Neuronal stem cell (in vitro differentiated cells): ENCODE measurements at regions not wholly inside any gene's neighbourhood (a gene's known extent, or its start where the extent isn't known, plus 50 kb on each side); places are given as distances from the start of the nearest gene placed in this dataset.

Experiments used
- DNase-seq: peaks from one replicate; pipeline ENCODE4 v3.0.0-alpha.2; 2013; ENCODE audit warnings: low spot score
- H2AFZ ChIP-seq: one replicate; pipeline ENCODE4 v1.6.1; 2013; ENCODE audit warnings: mild to moderate bottlenecking, low read length, inconsistent platforms
- H2AK5ac ChIP-seq: 2 replicates; pipeline ENCODE4 v1.6.1; 2013; ENCODE audit warnings: low read depth, mild to moderate bottlenecking, inconsistent platforms, low read length, moderate library complexity, mixed read lengths
- H2BK120ac ChIP-seq: 2 replicates; pipeline ENCODE4 v1.6.1; 2013; ENCODE audit warnings: low read depth, mild to moderate bottlenecking, inconsistent platforms, low read length, moderate library complexity, mixed read lengths
- H2BK12ac ChIP-seq: one replicate; pipeline ENCODE4 v1.6.1; 2013; ENCODE audit warnings: low read length, inconsistent platforms
- H2BK15ac ChIP-seq: 2 replicates; pipeline ENCODE4 v1.6.1; 2013; ENCODE audit warnings: mild to moderate bottlenecking, low read length, inconsistent platforms, mixed read lengths
- H2BK5ac ChIP-seq: one replicate; pipeline ENCODE4 v1.6.1; 2013; ENCODE audit warnings: inconsistent platforms, mild to moderate bottlenecking, low read length, moderate library complexity
- H3K14ac ChIP-seq: one replicate; pipeline ENCODE4 v1.6.1; 2013; ENCODE audit warnings: low read length, inconsistent platforms
- H3K18ac ChIP-seq: 2 replicates; pipeline ENCODE4 v1.6.1; 2013; ENCODE audit warnings: low read length, inconsistent platforms
- H3K23ac ChIP-seq: 2 replicates; pipeline ENCODE4 v1.6.1; 2013; ENCODE audit warnings: low read depth, mild to moderate bottlenecking, mixed read lengths, low read length, inconsistent platforms; ENCODE audit not compliant: poor library complexity
- H3K27ac ChIP-seq: replicated peaks from 3 replicates; pipeline ENCODE4 v1.5.1; 2013; ENCODE audit warnings: low read length, inconsistent platforms
- H3K27me3 ChIP-seq, 3 experiments: 2 replicates each; pipeline ENCODE4 v1.6.1; 2013; ENCODE audit warnings: low read length in 3 of 3, mild to moderate bottlenecking in 2 of 3, inconsistent platforms in 1 of 3, low read depth in 1 of 3, mixed read lengths in 1 of 3, moderate library complexity in 1 of 3; ENCODE audit not compliant: control insufficient read depth in 3 of 3, insufficient read depth in 3 of 3
- H3K36me3 ChIP-seq, 2 donors: replicated peaks in 1 of 2; 2 replicates each; pipeline ENCODE4 v1.6.1; 2013; ENCODE audit warnings: low read length in 2 of 2; ENCODE audit not compliant: control insufficient read depth in 2 of 2, insufficient read depth in 2 of 2
- H3K4ac ChIP-seq: 2 replicates; pipeline ENCODE4 v1.6.1; 2013; ENCODE audit warnings: inconsistent platforms, mild to moderate bottlenecking, low read length, moderate library complexity
- H3K4me1 ChIP-seq, 2 donors: 1 replicate in 1 of 2; 2 replicates in 1 of 2; pipeline ENCODE4 v1.6.1; 2013; ENCODE audit warnings: low read length in 2 of 2, low read depth in 1 of 2; ENCODE audit not compliant: control insufficient read depth in 2 of 2, insufficient read depth in 1 of 2
- H3K4me2 ChIP-seq: one replicate; pipeline ENCODE4 v1.6.1; 2013; ENCODE audit warnings: mild to moderate bottlenecking, low read length, inconsistent platforms; ENCODE audit not compliant: insufficient read depth, poor library complexity, severe bottlenecking
- H3K4me3 ChIP-seq, 2 donors: 2 replicates each; pipeline ENCODE4 v1.5.1; 2013; ENCODE audit warnings: low read length in 2 of 2, mild to moderate bottlenecking in 2 of 2, inconsistent platforms in 1 of 2, moderate library complexity in 1 of 2
- H3K79me1 ChIP-seq: one replicate; pipeline ENCODE4 v1.6.1; 2013; ENCODE audit warnings: low read depth, mild to moderate bottlenecking, inconsistent platforms, low read length, moderate library complexity
- H3K9ac ChIP-seq: one replicate; pipeline ENCODE4 v1.6.1; 2013; ENCODE audit warnings: mild to moderate bottlenecking, low read depth, low read length, inconsistent platforms; ENCODE audit not compliant: poor library complexity
- H3K9me3 ChIP-seq, 2 donors: replicated peaks in 1 of 2; 2 replicates each; pipeline versions ENCODE3 to v1.6.1; 2013; ENCODE audit warnings: low read length in 2 of 2, mild to moderate bottlenecking in 2 of 2, inconsistent platforms in 1 of 2, low read depth in 1 of 2, mixed read lengths in 1 of 2, moderate library complexity in 1 of 2; ENCODE audit not compliant: control insufficient read depth in 2 of 2, insufficient read depth in 1 of 2
- H4K8ac ChIP-seq: one replicate; pipeline ENCODE4 v1.6.1; 2013; ENCODE audit warnings: low read depth, mild to moderate bottlenecking, inconsistent platforms, low read length, moderate library complexity
- H4K91ac ChIP-seq: one replicate; pipeline ENCODE4 v1.6.1; 2013; ENCODE audit warnings: low read length, low read depth, mild to moderate bottlenecking, inconsistent platforms; ENCODE audit not compliant: poor library complexity
- WGBS, 2 donors: extraction: QIAGEN DNeasy Blood & Tissue Kit; methylation state at CpG; one replicate each; pipeline ENCODE4 v1.1.7; 2013; ENCODE audit warnings: missing lambda C conversion rate in 2 of 2, mixed read lengths in 1 of 2; ENCODE audit not compliant: insufficient read length in 2 of 2, insufficient replicate concordance in 1 of 2; ENCODE audit errors: extremely low coverage in 2 of 2; 5-methylcytosine and 5-hydroxymethylcytosine counted together

DNA sequence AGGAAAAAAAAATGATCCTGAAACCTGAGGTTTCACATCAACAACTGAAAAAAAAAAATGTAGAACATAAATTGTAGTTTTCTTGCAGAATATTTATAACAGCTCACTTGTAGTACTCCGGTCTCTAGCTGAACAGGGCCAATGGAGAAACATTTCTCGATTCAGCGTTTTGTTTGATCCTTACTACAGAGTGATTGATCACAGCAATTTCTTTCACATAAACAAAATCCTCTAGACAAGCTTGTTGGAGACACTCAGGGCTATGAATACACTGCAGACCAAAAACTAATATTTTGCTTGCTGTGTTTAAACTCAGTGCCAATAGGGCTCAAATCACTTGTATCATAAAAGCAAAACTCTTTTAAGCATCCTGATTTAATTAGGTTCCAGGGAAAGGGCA lies 127.0 kb upstream of the CNTN6 start:
- Histone ChIP-seq H3K9me3 (no peaks in the 10 kb centered on the region), H3K23ac (no peak overlapping the region), H3K4me1 (no peaks in the 10 kb centered on the region), H2AK5ac (no peak overlapping the region), H4K91ac (no peak overlapping the region), H3K27me3 (no peaks in the 10 kb centered on the region), H3K4me2 (no peak overlapping the region), H3K4ac (no peak overlapping the region), H3K18ac (no peak overlapping the region), H3K79me1 (no peaks in the 10 kb centered on the region), H3K9ac (no peak overlapping the region), H2BK5ac (no peak overlapping the region), H3K27ac (no peak overlapping the region), H2BK120ac (no peak overlapping the region), H3K14ac (no peak overlapping the region), H3K36me3 (no peaks in the 10 kb centered on the region), H2BK12ac (no peak overlapping the region), H3K4me3 (no peak overlapping the region), H2AFZ (peak overlapping the region; percentile 24), H4K8ac (no peak overlapping the region), H2BK15ac (no peak overlapping the region)
- no peak for DNase-seq
- WGBS, 2 donors = no CpG with 5 or more reads among the region's 3 CpGs

DNA sequence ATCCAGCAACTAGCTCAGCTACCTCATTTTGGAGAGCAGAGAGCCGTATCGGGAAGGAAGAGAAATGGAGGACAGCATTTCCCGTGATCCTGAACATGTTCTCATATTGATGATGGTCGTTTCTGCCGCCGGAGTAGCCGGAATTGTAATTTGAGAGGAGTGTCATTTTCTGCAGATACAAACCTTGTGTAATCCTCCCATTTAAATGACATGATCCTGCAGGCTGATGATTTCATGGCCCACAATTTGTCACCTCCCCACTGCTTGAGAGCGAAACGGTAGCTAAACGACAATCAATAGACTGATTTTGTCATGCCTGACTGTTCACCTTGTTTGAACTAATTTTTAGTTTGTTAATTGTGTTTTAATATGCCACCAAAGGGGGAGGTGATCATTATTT lies 126.5 kb upstream of the CNTN6 start:
- Histone ChIP-seq H3K4me1 (no peaks in the 10 kb centered on the region), H3K18ac (no peak overlapping the region), H3K9me3 (no peaks in the 10 kb centered on the region), H3K14ac (no peak overlapping the region), H2BK15ac (no peak overlapping the region), H2BK5ac (no peak overlapping the region), H2BK12ac (no peak overlapping the region), H3K4me2 (no peak overlapping the region), H3K9ac (no peak overlapping the region), H3K4ac (no peak overlapping the region), H3K79me1 (no peaks in the 10 kb centered on the region), H3K23ac (no peak overlapping the region), H2BK120ac (no peak overlapping the region), H4K8ac (no peak overlapping the region), H3K4me3 (no peak overlapping the region), H4K91ac (no peak overlapping the region), H2AFZ (peak overlapping the region; percentile 24), H3K36me3 (no peaks in the 10 kb centered on the region), H3K27ac (no peak overlapping the region), H2AK5ac (no peak overlapping the region), H3K27me3 (no peaks in the 10 kb centered on the region)
- no CpG with 5 or more reads among the region's 10 CpGs for WGBS, 2 donors
- no peak for DNase-seq

GRCh38 chr3:973340-973739 lies 119.5 kb upstream of the CNTN6 start:
- Histone ChIP-seq H2BK15ac (no peak overlapping the region), H4K91ac (no peak overlapping the region), H2AFZ (no peak overlapping the region), H2AK5ac (no peak overlapping the region), H2BK120ac (no peak overlapping the region), H3K9me3 (peaks cover 0 to 3% of the 10 kb centered on the region in 2 donors), H3K4me1 (no peaks in the 10 kb centered on the region), H3K18ac (no peak overlapping the region), H2BK5ac (no peak overlapping the region), H4K8ac (no peak overlapping the region), H3K23ac (no peak overlapping the region), H3K4me3 (no peak overlapping the region), H3K79me1 (no peaks in the 10 kb centered on the region), H3K27me3 (no peaks in the 10 kb centered on the region), H3K27ac (no peak overlapping the region), H3K4me2 (no peak overlapping the region), H3K9ac (no peak overlapping the region), H3K4ac (no peak overlapping the region), H3K36me3 (no peaks in the 10 kb centered on the region), H2BK12ac (no peak overlapping the region), H3K14ac (no peak overlapping the region)
- no peak for DNase-seq
- no CpG with 5 or more reads among the region's 1 CpG for WGBS, 2 donors

- Histone ChIP-seq H2BK5ac (no peak overlapping the region), H4K91ac (no peak overlapping the region), H2AFZ (no peak overlapping the region), H3K18ac (no peak overlapping the region), H3K14ac (no peak overlapping the region), H3K9ac (no peak overlapping the region), H3K4me2 (no peak overlapping the region), H3K79me1 (no peaks in the 10 kb centered on the region), H2BK12ac (no peak overlapping the region), H3K23ac (no peak overlapping the region), H3K4ac (no peak overlapping the region), H2BK120ac (no peak overlapping the region), H3K9me3 (peaks cover 0 to 3% of the 10 kb centered on the region in 2 donors), H3K4me3 (no peak overlapping the region), H3K27ac (no peak overlapping the region), H2BK15ac (no peak overlapping the region), H4K8ac (no peak overlapping the region), H3K27me3 (no peaks in the 10 kb centered on the region), H3K36me3 (no peaks in the 10 kb centered on the region), H2AK5ac (no peak overlapping the region), H3K4me1 (no peaks in the 10 kb centered on the region)
- no CpG with 5 or more reads among the region's 5 CpGs for WGBS, 2 donors
- DNase-seq = no peak
Measured at GRCh38 chr3:976006-976405, 116.8 kb upstream of the CNTN6 start.
